ENCODE measurements at regions not wholly inside any gene's neighbourhood (a gene's known extent, or its start where the extent isn't known, plus 50 kb on each side); places are given as distances from the start of the nearest gene placed in this dataset.

DNA sequence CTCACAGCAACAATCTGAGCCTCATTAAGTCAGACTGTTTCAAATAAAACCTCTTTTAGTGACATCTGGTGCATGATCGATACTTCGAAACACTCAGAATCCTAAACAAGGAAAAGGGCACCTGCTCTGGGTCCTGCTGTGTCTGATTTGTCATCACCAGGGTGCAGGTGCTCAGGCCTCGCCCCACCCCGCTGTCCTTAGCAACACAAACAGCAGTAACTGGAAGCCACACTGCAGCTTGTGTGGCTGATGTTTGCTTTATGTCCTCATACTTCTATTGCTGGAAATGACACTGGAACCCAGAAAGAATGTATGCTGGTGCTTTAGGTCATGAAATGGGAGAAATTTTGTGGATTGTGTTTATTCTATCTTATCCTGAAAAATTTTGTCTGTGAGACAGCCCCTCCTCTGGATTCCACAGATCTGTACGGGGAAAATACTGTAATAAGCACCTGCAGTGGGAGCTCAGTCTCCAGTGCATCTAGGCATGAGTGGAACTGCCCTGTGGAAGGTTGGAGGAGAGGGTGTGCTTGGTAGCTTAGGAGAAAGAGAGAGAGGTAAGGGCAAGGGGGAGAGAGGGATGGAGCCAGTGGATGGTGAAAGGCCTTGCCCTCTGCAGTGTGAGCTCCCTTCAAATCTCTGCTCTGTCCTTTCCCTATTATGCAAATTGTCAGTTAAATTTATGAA, 284.2 kb downstream of the SMARCA2 start:
- TF ChIP-seq, protein P1, sequence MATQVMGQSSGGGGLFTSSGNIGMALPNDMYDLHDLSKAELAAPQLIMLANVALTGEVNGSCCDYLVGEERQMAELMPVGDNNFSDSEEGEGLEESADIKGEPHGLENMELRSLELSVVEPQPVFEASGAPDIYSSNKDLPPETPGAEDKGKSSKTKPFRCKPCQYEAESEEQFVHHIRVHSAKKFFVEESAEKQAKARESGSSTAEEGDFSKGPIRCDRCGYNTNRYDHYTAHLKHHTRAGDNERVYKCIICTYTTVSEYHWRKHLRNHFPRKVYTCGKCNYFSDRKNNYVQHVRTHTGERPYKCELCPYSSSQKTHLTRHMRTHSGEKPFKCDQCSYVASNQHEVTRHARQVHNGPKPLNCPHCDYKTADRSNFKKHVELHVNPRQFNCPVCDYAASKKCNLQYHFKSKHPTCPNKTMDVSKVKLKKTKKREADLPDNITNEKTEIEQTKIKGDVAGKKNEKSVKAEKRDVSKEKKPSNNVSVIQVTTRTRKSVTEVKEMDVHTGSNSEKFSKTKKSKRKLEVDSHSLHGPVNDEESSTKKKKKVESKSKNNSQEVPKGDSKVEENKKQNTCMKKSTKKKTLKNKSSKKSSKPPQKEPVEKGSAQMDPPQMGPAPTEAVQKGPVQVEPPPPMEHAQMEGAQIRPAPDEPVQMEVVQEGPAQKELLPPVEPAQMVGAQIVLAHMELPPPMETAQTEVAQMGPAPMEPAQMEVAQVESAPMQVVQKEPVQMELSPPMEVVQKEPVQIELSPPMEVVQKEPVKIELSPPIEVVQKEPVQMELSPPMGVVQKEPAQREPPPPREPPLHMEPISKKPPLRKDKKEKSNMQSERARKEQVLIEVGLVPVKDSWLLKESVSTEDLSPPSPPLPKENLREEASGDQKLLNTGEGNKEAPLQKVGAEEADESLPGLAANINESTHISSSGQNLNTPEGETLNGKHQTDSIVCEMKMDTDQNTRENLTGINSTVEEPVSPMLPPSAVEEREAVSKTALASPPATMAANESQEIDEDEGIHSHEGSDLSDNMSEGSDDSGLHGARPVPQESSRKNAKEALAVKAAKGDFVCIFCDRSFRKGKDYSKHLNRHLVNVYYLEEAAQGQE (IDR thresholded peaks at IDR 0.05; ENCODE audit: low read depth, low read length) = no peak
- TF ChIP-seq, protein P2, sequence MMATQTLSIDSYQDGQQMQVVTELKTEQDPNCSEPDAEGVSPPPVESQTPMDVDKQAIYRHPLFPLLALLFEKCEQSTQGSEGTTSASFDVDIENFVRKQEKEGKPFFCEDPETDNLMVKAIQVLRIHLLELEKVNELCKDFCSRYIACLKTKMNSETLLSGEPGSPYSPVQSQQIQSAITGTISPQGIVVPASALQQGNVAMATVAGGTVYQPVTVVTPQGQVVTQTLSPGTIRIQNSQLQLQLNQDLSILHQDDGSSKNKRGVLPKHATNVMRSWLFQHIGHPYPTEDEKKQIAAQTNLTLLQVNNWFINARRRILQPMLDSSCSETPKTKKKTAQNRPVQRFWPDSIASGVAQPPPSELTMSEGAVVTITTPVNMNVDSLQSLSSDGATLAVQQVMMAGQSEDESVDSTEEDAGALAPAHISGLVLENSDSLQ (IDR thresholded peaks at IDR 0.05) = no peak
- TF ChIP-seq, protein P3, sequence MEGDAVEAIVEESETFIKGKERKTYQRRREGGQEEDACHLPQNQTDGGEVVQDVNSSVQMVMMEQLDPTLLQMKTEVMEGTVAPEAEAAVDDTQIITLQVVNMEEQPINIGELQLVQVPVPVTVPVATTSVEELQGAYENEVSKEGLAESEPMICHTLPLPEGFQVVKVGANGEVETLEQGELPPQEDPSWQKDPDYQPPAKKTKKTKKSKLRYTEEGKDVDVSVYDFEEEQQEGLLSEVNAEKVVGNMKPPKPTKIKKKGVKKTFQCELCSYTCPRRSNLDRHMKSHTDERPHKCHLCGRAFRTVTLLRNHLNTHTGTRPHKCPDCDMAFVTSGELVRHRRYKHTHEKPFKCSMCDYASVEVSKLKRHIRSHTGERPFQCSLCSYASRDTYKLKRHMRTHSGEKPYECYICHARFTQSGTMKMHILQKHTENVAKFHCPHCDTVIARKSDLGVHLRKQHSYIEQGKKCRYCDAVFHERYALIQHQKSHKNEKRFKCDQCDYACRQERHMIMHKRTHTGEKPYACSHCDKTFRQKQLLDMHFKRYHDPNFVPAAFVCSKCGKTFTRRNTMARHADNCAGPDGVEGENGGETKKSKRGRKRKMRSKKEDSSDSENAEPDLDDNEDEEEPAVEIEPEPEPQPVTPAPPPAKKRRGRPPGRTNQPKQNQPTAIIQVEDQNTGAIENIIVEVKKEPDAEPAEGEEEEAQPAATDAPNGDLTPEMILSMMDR (IDR thresholded peaks at IDR 0.05 in 2 of 3, conservative IDR thresholded peaks at IDR 0.05 in 1 of 3; ENCODE audit: control insufficient read depth in 2 of 3, extremely low read depth in 1 of 3, insufficient read depth in 1 of 3, low read depth in 3 of 3, low read length in 3 of 3) = no peak
- TF ChIP-seq, protein P4, sequence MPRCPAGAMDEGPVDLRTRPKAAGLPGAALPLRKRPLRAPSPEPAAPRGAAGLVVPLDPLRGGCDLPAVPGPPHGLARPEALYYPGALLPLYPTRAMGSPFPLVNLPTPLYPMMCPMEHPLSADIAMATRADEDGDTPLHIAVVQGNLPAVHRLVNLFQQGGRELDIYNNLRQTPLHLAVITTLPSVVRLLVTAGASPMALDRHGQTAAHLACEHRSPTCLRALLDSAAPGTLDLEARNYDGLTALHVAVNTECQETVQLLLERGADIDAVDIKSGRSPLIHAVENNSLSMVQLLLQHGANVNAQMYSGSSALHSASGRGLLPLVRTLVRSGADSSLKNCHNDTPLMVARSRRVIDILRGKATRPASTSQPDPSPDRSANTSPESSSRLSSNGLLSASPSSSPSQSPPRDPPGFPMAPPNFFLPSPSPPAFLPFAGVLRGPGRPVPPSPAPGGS (IDR thresholded peaks at IDR 0.05; ENCODE audit: borderline replicate concordance, insufficient read depth, low read depth, low read length, poor library complexity, severe bottlenecking) = no peak
